GM12865 (cell line): ENCODE measurements at regions not wholly inside any gene's neighbourhood (a gene's known extent, or its start where the extent isn't known, plus 50 kb on each side); places are given as distances from the start of the nearest gene placed in this dataset.

Source experiments
- DNase-seq: peaks from one replicate; pipeline ENCODE4 v3.0.0; 2010; ENCODE audit warnings: low read depth
- H3K4me3 ChIP-seq: 2 replicates; pipeline ENCODE4 v1.5.1; 2011; ENCODE audit warnings: mild to moderate bottlenecking, low read depth, low read length, control low read depth
- TF ChIP-seq, protein P1 (sequence below): IDR thresholded peaks from 2 replicates; pipeline ENCODE4 v1.5.1; 2011; ENCODE audit warnings: low read length, control low read depth, low read depth, inconsistent platforms; ENCODE audit not compliant: insufficient read depth; ENCODE audit errors: missing control alignments

DNA sequence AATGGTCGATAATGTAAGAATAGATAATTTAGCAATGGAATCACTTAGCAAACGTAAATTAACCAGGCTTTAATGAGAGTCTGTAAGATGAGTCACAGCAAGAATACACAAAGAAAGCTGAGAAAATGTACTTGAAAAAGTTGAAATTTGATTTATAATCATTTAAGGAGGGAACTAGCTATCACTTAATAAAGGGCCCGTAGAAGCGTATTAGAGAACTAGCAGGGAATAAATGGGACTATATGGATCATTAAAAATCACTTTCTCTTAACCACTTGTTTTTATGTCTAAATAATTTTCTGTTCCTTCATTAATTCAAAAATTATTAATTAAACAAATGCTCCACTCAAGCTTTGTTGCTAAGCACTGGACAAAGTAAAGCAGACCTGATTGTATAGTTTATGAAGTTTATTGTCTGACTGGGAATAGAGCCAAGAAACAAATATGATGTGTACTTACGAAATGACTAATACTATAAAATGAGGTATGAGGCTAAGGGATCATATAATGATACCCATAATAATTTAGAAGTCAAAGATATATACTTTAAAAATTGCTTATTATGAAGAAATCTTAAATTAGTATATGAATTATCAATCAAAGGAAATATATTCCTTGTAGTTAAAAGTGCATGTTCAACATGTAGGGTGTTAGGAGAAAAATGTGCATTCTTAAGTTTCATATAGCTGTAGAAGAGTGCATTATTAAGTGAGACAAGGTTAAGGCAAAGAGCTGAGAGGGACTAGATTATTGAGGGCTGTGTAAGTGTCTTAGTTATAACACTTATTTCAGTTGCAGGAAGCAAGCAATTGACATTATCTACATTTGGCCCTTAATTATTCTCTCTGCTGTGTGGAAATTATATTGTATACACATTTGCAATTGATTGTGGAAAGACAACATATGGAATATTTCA lies 196.8 kb downstream of the PRDM9 start:
- no peak overlapping the region for H3K4me3 ChIP-seq
- TF ChIP-seq, protein P1, sequence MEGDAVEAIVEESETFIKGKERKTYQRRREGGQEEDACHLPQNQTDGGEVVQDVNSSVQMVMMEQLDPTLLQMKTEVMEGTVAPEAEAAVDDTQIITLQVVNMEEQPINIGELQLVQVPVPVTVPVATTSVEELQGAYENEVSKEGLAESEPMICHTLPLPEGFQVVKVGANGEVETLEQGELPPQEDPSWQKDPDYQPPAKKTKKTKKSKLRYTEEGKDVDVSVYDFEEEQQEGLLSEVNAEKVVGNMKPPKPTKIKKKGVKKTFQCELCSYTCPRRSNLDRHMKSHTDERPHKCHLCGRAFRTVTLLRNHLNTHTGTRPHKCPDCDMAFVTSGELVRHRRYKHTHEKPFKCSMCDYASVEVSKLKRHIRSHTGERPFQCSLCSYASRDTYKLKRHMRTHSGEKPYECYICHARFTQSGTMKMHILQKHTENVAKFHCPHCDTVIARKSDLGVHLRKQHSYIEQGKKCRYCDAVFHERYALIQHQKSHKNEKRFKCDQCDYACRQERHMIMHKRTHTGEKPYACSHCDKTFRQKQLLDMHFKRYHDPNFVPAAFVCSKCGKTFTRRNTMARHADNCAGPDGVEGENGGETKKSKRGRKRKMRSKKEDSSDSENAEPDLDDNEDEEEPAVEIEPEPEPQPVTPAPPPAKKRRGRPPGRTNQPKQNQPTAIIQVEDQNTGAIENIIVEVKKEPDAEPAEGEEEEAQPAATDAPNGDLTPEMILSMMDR, result no peak
- DNase-seq, result no peak

DNA sequence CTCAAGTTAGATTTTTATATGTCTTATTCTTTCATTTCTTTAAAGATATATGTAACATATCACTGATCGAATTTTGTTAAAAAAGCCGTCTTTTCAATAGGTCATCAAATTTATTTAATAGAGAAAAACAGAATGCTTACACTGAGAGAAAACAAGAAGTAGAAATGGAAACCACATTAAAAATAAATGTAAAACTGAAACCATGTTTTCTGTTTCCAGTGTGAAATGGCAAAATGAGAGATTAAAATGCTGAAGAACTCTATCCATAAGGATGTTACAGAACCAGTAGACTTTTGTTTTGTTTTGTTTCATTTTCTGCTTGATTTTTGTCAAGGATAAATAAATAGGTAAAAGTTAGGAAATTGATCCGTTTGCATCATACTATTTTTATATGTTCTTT lies 210.1 kb downstream of the PRDM9 start:
- H3K4me3 ChIP-seq, result no peak overlapping the region
- TF ChIP-seq, protein P1, result no peak
- no peak for DNase-seq

GRCh38 chr5:23718564-23718963 lies 211.2 kb downstream of the PRDM9 start:
- no peak for DNase-seq
- no peak overlapping the region for H3K4me3 ChIP-seq
- TF ChIP-seq, protein P1, result no peak

DNA sequence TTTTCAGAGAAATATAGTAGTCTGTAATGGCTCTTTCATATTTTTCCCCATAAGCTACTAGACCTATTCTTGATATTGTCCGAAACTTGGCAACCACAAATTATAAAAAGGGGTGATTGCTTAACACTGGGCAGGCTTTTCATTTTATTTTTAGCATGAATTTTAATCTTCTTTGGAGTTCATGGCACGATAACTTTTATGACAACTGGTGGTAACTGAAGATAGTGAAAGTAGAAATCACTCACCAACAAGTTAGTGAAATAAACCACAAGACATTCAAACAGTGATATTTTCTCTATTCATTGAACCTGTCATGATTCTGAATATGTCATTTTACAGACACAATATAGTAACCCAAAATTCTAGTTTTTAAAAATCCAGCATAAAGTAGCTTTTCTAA lies 213.9 kb downstream of the PRDM9 start:
- TF ChIP-seq, protein P1, result no peak
- no peak overlapping the region for H3K4me3 ChIP-seq

DNA sequence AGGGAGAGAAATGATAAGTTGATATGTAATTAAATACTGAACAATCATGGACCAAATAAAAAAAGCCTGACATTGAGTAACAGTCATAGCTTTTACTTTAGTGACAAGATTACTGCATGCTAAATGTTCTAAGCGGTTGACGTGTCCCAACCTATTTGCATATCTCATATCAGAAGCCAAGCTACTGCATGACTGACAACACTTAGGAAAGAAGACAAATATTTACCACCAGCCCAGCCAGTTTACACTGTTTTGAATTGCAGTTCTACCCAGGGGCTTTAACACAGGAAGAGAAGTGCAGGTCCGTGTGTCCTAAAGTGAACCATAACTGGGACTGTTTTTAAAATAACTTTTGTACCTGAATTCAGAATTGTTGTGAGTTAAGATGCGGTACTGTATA lies 219.9 kb downstream of the PRDM9 start:
- H3K4me3 ChIP-seq, result no peak overlapping the region
- TF ChIP-seq, protein P1, result no peak
- DNase-seq, result no peak

More for the DNA sequence above, 213.9 kb downstream of the PRDM9 start:
- no peak for DNase-seq

GRCh38 chr5:23730023-23730422 lies 222.6 kb downstream of the PRDM9 start:
- TF ChIP-seq, protein P1, result no peak
- no peak overlapping the region for H3K4me3 ChIP-seq
- DNase-seq, result no peak

GRCh38 chr5:23740029-23740428 lies 232.6 kb downstream of the PRDM9 start:
- no peak overlapping the region for H3K4me3 ChIP-seq
- no peak for DNase-seq
- TF ChIP-seq, protein P1, result no peak
